ENCODE measurements at regions not wholly inside any gene's neighbourhood (a gene's known extent, or its start where the extent isn't known, plus 50 kb on each side); places are given as distances from the start of the nearest gene placed in this dataset.
"Not testable (repeated sequence)": the region's sequence is repeated elsewhere in the genome, so short reads cannot be mapped to it uniquely, and the experiment has no call there.

DNA sequence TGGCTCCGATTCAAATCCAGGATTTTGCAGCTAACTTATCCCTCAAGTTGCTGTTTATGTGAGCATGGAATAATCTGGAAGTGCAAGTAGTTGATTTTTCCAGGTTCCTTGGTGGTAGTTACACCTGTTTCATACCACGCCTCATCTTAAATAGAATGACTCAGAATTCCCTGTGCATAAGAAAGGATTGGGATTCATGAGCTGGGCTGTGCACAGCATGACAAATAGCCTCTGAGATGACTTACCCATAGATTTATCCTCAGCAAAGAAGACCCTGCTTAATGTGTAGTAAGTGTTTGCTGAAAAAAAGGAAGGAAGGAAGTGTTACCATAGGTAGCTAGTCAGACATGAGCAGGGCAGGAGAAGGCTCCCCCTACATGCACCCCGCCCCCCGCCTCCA, 777.7 kb upstream of the ADGRL3 start:
- H3K9me3 ChIP-seq (ENCODE audit: control insufficient read depth in 2 of 2, low read length in 2 of 2) = no peaks in the 10 kb centered on the region
- no peak overlapping the region for H3K27ac ChIP-seq (ENCODE audit: low read depth in 2 of 2, low read length in 2 of 2)
- no peaks in the 10 kb centered on the region for H3K27me3 ChIP-seq (ENCODE audit: control insufficient read depth in 2 of 2, insufficient read depth in 2 of 2, low read length in 2 of 2)
- H3K36me3 ChIP-seq (ENCODE audit: control insufficient read depth in 2 of 2, insufficient read depth in 2 of 2, low read length in 2 of 2) = no peaks in the 10 kb centered on the region
- no peak overlapping the region for H3K4me3 ChIP-seq (ENCODE audit: low read length in 2 of 2)
- no peaks in the 10 kb centered on the region for H3K4me1 ChIP-seq (ENCODE audit: control insufficient read depth in 2 of 2, insufficient read depth in 2 of 2, low read length in 2 of 2)
- H3K9ac ChIP-seq (ENCODE audit: low read depth in 1 of 2, low read length in 2 of 2) = no peak overlapping the region

DNA sequence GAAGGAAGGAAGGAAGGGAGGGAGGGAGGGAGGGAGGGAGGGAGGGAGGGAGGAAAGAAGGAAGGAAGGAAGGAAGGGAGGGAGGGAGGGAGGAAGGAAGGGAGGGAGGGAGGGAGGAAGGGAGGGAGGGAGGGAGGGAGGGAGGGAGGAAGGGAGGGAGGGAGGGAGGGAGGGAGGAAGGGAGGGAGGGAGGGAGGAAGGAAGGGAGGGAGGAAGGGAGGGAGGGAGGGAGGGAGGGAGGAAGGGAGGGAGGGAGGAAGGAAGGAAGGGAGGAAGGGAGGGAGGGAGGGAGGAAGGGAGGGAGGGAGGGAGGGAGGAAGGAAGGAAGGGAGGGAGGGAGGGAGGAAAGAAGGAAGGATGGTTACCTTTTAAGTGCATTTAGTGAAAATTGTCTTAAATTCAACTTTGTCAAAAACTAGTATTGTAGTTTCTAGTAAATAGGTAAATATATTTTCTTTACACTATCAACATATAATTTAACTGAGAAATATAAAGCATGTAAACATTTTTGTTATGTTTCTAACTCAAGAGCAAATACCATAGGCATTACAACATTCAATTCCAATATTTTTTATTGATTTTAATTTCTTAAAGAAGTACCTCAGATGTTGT, 776.4 kb upstream of the ADGRL3 start:
- H3K27me3 ChIP-seq (ENCODE audit: control insufficient read depth in 2 of 2, insufficient read depth in 2 of 2, low read length in 2 of 2); H3K9ac ChIP-seq (ENCODE audit: low read depth in 1 of 2, low read length in 2 of 2); H3K4me3 ChIP-seq (ENCODE audit: low read length in 2 of 2); H3K9me3 ChIP-seq (ENCODE audit: control insufficient read depth in 2 of 2, low read length in 2 of 2); H3K27ac ChIP-seq (ENCODE audit: low read depth in 2 of 2, low read length in 2 of 2); H3K36me3 ChIP-seq (ENCODE audit: control insufficient read depth in 2 of 2, insufficient read depth in 2 of 2, low read length in 2 of 2); H3K4me1 ChIP-seq (ENCODE audit: control insufficient read depth in 2 of 2, insufficient read depth in 2 of 2, low read length in 2 of 2): not testable (repeated sequence)

DNA sequence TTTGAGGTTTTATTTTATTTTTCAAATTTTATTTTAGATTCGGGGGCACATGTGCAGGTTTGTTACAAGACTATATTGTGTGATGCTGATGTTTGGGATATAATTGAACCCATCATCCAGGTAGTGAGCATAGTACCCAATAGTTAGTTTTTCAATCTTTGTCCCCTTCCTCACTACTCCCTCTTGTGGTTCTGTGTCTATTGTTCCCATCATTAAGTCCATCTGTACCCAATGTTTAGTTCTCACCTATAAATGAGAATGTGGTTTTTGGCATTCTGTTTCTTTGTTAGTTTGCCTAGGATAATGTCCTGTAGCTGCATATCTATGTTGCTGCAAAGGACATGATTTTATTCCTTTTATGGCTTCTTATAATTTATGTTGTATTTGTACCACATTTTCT, 767.2 kb upstream of the ADGRL3 start:
- Histone ChIP-seq H3K36me3 (ENCODE audit: control insufficient read depth in 2 of 2, insufficient read depth in 2 of 2, low read length in 2 of 2) (no peaks in the 10 kb centered on the region), H3K9me3 (ENCODE audit: control insufficient read depth in 2 of 2, low read length in 2 of 2) (no peaks in the 10 kb centered on the region), H3K27me3 (ENCODE audit: control insufficient read depth in 2 of 2, insufficient read depth in 2 of 2, low read length in 2 of 2) (no peaks in the 10 kb centered on the region), H3K27ac (ENCODE audit: low read depth in 2 of 2, low read length in 2 of 2) (no peak overlapping the region), H3K4me3 (ENCODE audit: low read length in 2 of 2) (no peak overlapping the region), H3K9ac (ENCODE audit: low read depth in 1 of 2, low read length in 2 of 2) (no peak overlapping the region), H3K4me1 (ENCODE audit: control insufficient read depth in 2 of 2, insufficient read depth in 2 of 2, low read length in 2 of 2) (no peaks in the 10 kb centered on the region)

DNA sequence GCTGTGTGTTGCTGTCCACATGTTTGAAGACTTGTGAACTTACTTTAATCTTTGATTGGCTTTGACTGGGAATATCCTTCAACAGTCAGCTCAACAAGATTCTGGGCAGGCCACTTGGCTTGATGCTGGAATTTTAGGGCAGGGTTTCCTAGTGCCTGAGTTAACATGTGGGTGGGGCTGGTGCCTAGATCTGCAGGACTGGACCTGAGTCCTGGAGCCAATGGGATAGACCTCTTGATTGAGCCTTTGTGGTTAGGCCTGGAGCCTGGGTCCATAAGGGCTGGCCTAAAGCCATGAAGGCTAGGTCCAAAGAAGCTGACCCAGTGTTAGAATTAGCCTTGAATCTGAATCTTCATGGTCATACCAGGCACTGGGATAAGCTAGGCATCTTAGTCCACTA, 757.1 kb upstream of the ADGRL3 start:
- H3K27ac ChIP-seq (ENCODE audit: low read depth in 2 of 2, low read length in 2 of 2) = no peak overlapping the region
- no peaks in the 10 kb centered on the region for H3K4me1 ChIP-seq (ENCODE audit: control insufficient read depth in 2 of 2, insufficient read depth in 2 of 2, low read length in 2 of 2)
- H3K9ac ChIP-seq (ENCODE audit: low read depth in 1 of 2, low read length in 2 of 2) = no peak overlapping the region
- H3K36me3 ChIP-seq (ENCODE audit: control insufficient read depth in 2 of 2, insufficient read depth in 2 of 2, low read length in 2 of 2) = no peaks in the 10 kb centered on the region
- H3K27me3 ChIP-seq (ENCODE audit: control insufficient read depth in 2 of 2, insufficient read depth in 2 of 2, low read length in 2 of 2) = no peaks in the 10 kb centered on the region
- H3K4me3 ChIP-seq (ENCODE audit: low read length in 2 of 2) = no peak overlapping the region
- peaks cover 0 to 2% of the 10 kb centered on the region in 2 donors for H3K9me3 ChIP-seq (ENCODE audit: control insufficient read depth in 2 of 2, low read length in 2 of 2)

DNA sequence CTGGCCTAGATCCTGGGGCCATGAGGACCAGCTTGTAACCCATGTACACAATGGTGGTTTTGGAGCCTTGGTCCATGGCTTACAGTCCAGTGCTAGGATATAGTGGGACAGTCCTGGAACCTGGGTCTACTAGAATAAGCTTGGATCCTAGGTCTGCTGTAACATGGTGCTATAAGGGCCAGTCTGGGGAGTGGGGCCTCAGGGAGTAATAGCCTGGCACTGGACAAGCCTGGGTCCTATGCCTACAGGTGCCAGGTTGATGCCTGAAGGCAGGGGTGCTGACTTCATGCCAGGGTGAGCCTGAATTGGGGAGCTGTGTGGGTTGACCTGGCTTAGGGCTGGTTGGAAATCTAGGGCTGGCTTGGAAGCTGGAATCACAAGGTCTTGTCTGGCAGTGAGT, 756.3 kb upstream of the ADGRL3 start:
- H3K4me3 ChIP-seq (ENCODE audit: low read length in 2 of 2) = no peak overlapping the region
- H3K36me3 ChIP-seq (ENCODE audit: control insufficient read depth in 2 of 2, insufficient read depth in 2 of 2, low read length in 2 of 2) = no peaks in the 10 kb centered on the region
- H3K27ac ChIP-seq (ENCODE audit: low read depth in 2 of 2, low read length in 2 of 2) = no peak overlapping the region
- H3K27me3 ChIP-seq (ENCODE audit: control insufficient read depth in 2 of 2, insufficient read depth in 2 of 2, low read length in 2 of 2) = no peaks in the 10 kb centered on the region
- no peaks in the 10 kb centered on the region for H3K4me1 ChIP-seq (ENCODE audit: control insufficient read depth in 2 of 2, insufficient read depth in 2 of 2, low read length in 2 of 2)
- peaks cover 0 to 2% of the 10 kb centered on the region in 2 donors for H3K9me3 ChIP-seq (ENCODE audit: control insufficient read depth in 2 of 2, low read length in 2 of 2)
- H3K9ac ChIP-seq (ENCODE audit: low read depth in 1 of 2, low read length in 2 of 2) = no peak overlapping the region

DNA sequence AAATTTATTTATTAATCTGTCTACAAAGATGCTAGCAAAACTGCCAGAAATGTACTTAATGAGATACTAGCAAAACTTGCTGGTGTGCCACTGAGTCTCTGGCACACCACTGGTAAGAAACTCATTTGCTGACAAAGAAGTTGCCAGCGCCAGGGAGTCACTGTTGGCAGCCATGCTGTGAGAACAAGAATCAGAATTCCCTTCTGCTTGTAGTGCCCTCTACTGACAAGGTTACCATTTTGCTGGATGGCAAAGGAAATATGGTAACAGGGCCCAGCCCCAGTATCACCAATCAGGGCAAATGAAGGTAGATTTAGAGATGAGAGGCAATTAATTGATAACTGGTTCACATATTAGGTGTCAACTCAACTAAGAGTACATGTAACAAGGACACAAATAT, 750.1 kb upstream of the ADGRL3 start:
- Histone ChIP-seq H3K4me3 (ENCODE audit: low read length in 2 of 2) (no peak overlapping the region), H3K27ac (ENCODE audit: low read depth in 2 of 2, low read length in 2 of 2) (no peak overlapping the region), H3K9me3 (ENCODE audit: control insufficient read depth in 2 of 2, low read length in 2 of 2) (peaks cover 0 to 1% of the 10 kb centered on the region in 2 donors), H3K27me3 (ENCODE audit: control insufficient read depth in 2 of 2, insufficient read depth in 2 of 2, low read length in 2 of 2) (no peaks in the 10 kb centered on the region), H3K4me1 (ENCODE audit: control insufficient read depth in 2 of 2, insufficient read depth in 2 of 2, low read length in 2 of 2) (no peaks in the 10 kb centered on the region), H3K9ac (ENCODE audit: low read depth in 1 of 2, low read length in 2 of 2) (no peak overlapping the region), H3K36me3 (ENCODE audit: control insufficient read depth in 2 of 2, insufficient read depth in 2 of 2, low read length in 2 of 2) (no peaks in the 10 kb centered on the region)

DNA sequence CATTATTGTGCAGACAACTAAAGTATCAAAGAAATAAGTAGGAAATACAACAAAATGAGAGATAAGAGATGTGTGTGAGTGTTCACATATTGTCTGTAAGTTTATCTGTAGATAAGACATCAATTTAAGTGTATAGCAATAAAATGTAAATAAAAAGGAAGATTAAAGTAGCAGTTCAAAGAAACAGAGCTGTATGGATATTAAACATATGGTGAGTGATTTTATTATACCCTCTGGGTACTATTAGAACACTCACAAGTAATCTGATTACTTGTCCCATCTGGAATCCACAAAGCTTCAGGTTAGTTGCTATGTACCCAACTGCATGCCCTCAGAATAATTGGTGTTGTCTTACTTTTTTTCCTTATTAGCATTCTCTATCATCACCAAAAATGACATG, 747.9 kb upstream of the ADGRL3 start:
- no peak overlapping the region for H3K9ac ChIP-seq (ENCODE audit: low read depth in 1 of 2, low read length in 2 of 2)
- H3K27me3 ChIP-seq (ENCODE audit: control insufficient read depth in 2 of 2, insufficient read depth in 2 of 2, low read length in 2 of 2) = no peaks in the 10 kb centered on the region
- no peak overlapping the region for H3K27ac ChIP-seq (ENCODE audit: low read depth in 2 of 2, low read length in 2 of 2)
- no peaks in the 10 kb centered on the region for H3K9me3 ChIP-seq (ENCODE audit: control insufficient read depth in 2 of 2, low read length in 2 of 2)
- H3K4me1 ChIP-seq (ENCODE audit: control insufficient read depth in 2 of 2, insufficient read depth in 2 of 2, low read length in 2 of 2) = no peaks in the 10 kb centered on the region
- H3K4me3 ChIP-seq (ENCODE audit: low read length in 2 of 2) = no peak overlapping the region
- H3K36me3 ChIP-seq (ENCODE audit: control insufficient read depth in 2 of 2, insufficient read depth in 2 of 2, low read length in 2 of 2) = no peaks in the 10 kb centered on the region

DNA sequence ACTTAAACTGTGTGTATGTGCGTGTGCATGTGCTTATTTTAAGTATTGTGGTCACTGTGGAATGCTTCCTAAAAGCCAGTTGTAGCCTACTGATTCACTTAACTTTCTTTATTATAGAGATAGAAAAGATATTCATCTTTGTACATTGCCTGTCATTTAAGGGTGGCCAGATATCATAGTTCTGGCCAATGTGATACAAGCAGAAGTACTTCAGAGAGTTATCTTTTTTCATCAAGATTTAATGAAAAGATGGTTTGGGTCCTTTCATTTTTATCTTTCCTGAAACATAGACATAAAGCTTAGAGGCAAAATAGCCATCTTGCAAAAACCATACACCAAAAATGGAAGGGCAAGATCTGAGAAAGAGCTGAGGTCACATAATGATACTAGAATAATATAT, 744.7 kb upstream of the ADGRL3 start:
- H3K9me3 ChIP-seq (ENCODE audit: control insufficient read depth in 2 of 2, low read length in 2 of 2) = peaks cover 0 to 4% of the 10 kb centered on the region in 2 donors
- H3K27me3 ChIP-seq (ENCODE audit: control insufficient read depth in 2 of 2, insufficient read depth in 2 of 2, low read length in 2 of 2) = no peaks in the 10 kb centered on the region
- no peak overlapping the region for H3K4me3 ChIP-seq (ENCODE audit: low read length in 2 of 2)
- no peaks in the 10 kb centered on the region for H3K36me3 ChIP-seq (ENCODE audit: control insufficient read depth in 2 of 2, insufficient read depth in 2 of 2, low read length in 2 of 2)
- H3K4me1 ChIP-seq (ENCODE audit: control insufficient read depth in 2 of 2, insufficient read depth in 2 of 2, low read length in 2 of 2) = no peaks in the 10 kb centered on the region
- H3K27ac ChIP-seq (ENCODE audit: low read depth in 2 of 2, low read length in 2 of 2) = no peak overlapping the region
- H3K9ac ChIP-seq (ENCODE audit: low read depth in 1 of 2, low read length in 2 of 2) = no peak overlapping the region

DNA sequence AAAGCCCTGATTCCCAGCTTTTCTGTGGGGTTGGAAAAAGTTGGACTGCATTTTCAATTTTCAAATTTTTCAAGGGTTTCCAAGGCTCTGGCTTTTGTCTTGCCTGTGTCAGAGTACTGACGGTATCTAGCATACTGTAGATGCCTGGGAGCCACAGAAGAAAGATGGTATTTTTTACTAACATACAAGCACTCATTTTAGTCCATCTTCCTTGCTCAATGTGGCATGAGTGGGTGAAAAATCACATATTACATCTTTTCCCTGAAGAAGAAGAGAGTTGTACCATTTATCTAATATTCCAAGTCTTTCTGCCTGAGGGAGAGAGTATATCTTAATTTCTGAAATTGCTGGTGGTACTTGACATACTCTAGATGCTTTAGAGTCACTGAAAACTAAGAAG, 738.6 kb upstream of the ADGRL3 start:
- H3K9ac ChIP-seq (ENCODE audit: low read depth in 1 of 2, low read length in 2 of 2) = no peak overlapping the region
- H3K4me3 ChIP-seq (ENCODE audit: low read length in 2 of 2) = no peak overlapping the region
- H3K36me3 ChIP-seq (ENCODE audit: control insufficient read depth in 2 of 2, insufficient read depth in 2 of 2, low read length in 2 of 2) = no peaks in the 10 kb centered on the region
- no peaks in the 10 kb centered on the region for H3K4me1 ChIP-seq (ENCODE audit: control insufficient read depth in 2 of 2, insufficient read depth in 2 of 2, low read length in 2 of 2)
- H3K27ac ChIP-seq (ENCODE audit: low read depth in 2 of 2, low read length in 2 of 2) = no peak overlapping the region
- no peaks in the 10 kb centered on the region for H3K27me3 ChIP-seq (ENCODE audit: control insufficient read depth in 2 of 2, insufficient read depth in 2 of 2, low read length in 2 of 2)
- peaks cover 0 to 4% of the 10 kb centered on the region in 2 donors for H3K9me3 ChIP-seq (ENCODE audit: control insufficient read depth in 2 of 2, low read length in 2 of 2)

DNA sequence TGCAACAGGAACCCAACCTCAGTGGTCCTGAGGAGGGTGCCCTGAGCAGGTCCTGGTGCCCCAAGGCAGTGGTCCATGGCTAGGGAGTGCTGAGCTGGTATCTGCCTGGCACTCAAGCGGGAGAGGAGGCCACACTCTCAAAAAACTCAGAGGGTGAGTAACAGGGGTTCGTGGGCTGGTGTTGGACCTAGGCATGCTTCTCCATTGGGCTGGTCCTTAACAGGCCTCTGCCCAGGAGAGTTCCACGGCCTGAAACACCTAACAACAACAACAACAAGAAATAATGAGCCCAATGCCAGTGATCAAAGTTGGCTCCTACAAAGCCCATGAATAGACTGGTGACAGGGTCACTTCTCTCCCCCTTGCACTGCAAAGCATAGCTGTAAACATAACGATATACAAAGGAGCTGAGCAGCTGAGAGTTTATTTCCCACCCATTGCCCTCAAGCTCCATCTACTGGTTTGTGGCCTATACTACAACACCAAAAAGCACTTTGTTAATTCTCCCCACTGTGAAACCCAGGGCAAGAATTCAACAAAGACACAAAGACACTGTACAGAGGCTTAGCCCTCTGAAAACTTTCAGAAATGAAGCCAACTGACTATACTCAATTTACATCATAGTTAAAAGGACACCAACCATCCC, 736.1 kb upstream of the ADGRL3 start:
- Histone ChIP-seq H3K27me3 (ENCODE audit: control insufficient read depth in 2 of 2, insufficient read depth in 2 of 2, low read length in 2 of 2) (no peaks in the 10 kb centered on the region), H3K36me3 (ENCODE audit: control insufficient read depth in 2 of 2, insufficient read depth in 2 of 2, low read length in 2 of 2) (no peaks in the 10 kb centered on the region), H3K4me3 (ENCODE audit: low read length in 2 of 2) (no peak overlapping the region), H3K9me3 (ENCODE audit: control insufficient read depth in 2 of 2, low read length in 2 of 2) (no peaks in the 10 kb centered on the region), H3K27ac (ENCODE audit: low read depth in 2 of 2, low read length in 2 of 2) (no peak overlapping the region), H3K4me1 (ENCODE audit: control insufficient read depth in 2 of 2, insufficient read depth in 2 of 2, low read length in 2 of 2) (no peaks in the 10 kb centered on the region), H3K9ac (ENCODE audit: low read depth in 1 of 2, low read length in 2 of 2) (no peak overlapping the region)

Measured in mucosa of rectum (tissue), 2 donors.